HL-60 (cell line): ENCODE measurements at regions not wholly inside any gene's neighbourhood (a gene's known extent, or its start where the extent isn't known, plus 50 kb on each side); places are given as distances from the start of the nearest gene placed in this dataset.

ENCODE experiments used
- SPI1 ChIP-seq: IDR thresholded peaks from 2 replicates; pipeline ENCODE4 v1.6.1; 2012; ENCODE audit warnings: low read depth, mild to moderate bottlenecking, borderline replicate concordance
- TF ChIP-seq, protein P1 (sequence below): IDR thresholded peaks from one replicate; pipeline ENCODE4 v1.5.1; 2011; ENCODE audit warnings: low read length, control low read depth, inconsistent platforms; ENCODE audit not compliant: insufficient read depth
- TF ChIP-seq, protein P2 (sequence below): IDR thresholded peaks from 2 replicates; pipeline ENCODE4 v1.6.1; 2012; ENCODE audit warnings: low read depth; ENCODE audit not compliant: insufficient replicate concordance

DNA sequence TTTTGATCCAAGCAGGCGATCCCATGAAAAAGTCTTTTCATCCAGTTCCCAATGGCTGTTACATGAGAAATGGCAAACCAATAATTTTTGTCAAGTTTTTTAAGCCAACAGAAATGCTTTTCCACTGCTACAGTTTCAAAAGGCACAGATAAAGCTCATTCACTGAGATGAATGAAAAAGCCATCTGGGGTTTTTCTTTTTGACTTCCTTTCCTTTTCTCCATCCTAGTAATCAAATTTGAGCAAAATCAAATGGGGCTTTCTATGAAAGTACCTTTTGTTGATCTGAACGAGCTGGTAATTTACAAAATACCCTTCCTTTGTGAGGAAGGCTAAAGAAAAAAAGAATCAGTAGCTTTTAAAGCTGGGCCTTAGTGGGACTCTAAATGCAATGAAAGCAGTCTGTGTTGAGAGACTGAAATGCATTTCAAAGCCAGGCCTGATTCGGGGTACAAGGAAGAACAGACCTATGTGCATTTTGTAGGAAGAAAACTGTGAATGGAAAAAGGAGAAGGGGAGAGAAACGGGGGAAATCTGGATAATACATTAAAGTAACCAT lies 185.2 kb upstream of the DNAJC19 start:
- TF ChIP-seq, protein P1, sequence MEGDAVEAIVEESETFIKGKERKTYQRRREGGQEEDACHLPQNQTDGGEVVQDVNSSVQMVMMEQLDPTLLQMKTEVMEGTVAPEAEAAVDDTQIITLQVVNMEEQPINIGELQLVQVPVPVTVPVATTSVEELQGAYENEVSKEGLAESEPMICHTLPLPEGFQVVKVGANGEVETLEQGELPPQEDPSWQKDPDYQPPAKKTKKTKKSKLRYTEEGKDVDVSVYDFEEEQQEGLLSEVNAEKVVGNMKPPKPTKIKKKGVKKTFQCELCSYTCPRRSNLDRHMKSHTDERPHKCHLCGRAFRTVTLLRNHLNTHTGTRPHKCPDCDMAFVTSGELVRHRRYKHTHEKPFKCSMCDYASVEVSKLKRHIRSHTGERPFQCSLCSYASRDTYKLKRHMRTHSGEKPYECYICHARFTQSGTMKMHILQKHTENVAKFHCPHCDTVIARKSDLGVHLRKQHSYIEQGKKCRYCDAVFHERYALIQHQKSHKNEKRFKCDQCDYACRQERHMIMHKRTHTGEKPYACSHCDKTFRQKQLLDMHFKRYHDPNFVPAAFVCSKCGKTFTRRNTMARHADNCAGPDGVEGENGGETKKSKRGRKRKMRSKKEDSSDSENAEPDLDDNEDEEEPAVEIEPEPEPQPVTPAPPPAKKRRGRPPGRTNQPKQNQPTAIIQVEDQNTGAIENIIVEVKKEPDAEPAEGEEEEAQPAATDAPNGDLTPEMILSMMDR: no peak
- TF ChIP-seq, protein P2, sequence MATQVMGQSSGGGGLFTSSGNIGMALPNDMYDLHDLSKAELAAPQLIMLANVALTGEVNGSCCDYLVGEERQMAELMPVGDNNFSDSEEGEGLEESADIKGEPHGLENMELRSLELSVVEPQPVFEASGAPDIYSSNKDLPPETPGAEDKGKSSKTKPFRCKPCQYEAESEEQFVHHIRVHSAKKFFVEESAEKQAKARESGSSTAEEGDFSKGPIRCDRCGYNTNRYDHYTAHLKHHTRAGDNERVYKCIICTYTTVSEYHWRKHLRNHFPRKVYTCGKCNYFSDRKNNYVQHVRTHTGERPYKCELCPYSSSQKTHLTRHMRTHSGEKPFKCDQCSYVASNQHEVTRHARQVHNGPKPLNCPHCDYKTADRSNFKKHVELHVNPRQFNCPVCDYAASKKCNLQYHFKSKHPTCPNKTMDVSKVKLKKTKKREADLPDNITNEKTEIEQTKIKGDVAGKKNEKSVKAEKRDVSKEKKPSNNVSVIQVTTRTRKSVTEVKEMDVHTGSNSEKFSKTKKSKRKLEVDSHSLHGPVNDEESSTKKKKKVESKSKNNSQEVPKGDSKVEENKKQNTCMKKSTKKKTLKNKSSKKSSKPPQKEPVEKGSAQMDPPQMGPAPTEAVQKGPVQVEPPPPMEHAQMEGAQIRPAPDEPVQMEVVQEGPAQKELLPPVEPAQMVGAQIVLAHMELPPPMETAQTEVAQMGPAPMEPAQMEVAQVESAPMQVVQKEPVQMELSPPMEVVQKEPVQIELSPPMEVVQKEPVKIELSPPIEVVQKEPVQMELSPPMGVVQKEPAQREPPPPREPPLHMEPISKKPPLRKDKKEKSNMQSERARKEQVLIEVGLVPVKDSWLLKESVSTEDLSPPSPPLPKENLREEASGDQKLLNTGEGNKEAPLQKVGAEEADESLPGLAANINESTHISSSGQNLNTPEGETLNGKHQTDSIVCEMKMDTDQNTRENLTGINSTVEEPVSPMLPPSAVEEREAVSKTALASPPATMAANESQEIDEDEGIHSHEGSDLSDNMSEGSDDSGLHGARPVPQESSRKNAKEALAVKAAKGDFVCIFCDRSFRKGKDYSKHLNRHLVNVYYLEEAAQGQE: no peak
- TF ChIP-seq SPI1: no peak
